H9 (cell line): ENCODE measurements at regions not wholly inside any gene's neighbourhood (a gene's known extent, or its start where the extent isn't known, plus 50 kb on each side); places are given as distances from the start of the nearest gene placed in this dataset.

Experiments used
- DNase-seq: peaks from one replicate; pipeline ENCODE4 v3.0.0-alpha.2; 2017
- H2AFZ ChIP-seq: one replicate; pipeline ENCODE4 v1.6.1; 2013; ENCODE audit warnings: mild to moderate bottlenecking, low read length, control low read depth, moderate library complexity
- H2AK5ac ChIP-seq: 2 replicates; pipeline ENCODE4 v1.6.1; 2013; ENCODE audit warnings: low read length, control low read depth, mixed read lengths; ENCODE audit not compliant: insufficient read length
- H2BK120ac ChIP-seq: one replicate; pipeline ENCODE4 v1.6.1; 2013; ENCODE audit warnings: low read depth, mild to moderate bottlenecking, low read length, control low read depth, inconsistent platforms; ENCODE audit not compliant: poor library complexity, severe bottlenecking
- H2BK12ac ChIP-seq: 2 replicates; pipeline ENCODE4 v1.6.1; 2013; ENCODE audit warnings: low read length, control low read depth, mixed read lengths, low read depth; ENCODE audit not compliant: insufficient read length
- H2BK15ac ChIP-seq: 2 replicates; pipeline ENCODE4 v1.6.1; 2013; ENCODE audit warnings: low read depth, low read length, control low read depth
- H2BK20ac ChIP-seq: one replicate; pipeline ENCODE4 v1.6.1; 2013; ENCODE audit warnings: low read depth, mild to moderate bottlenecking, low read length, control low read depth, inconsistent platforms; ENCODE audit not compliant: poor library complexity, severe bottlenecking
- H2BK5ac ChIP-seq: 2 replicates; pipeline ENCODE4 v1.6.1; 2013; ENCODE audit warnings: low read length, control low read depth, mixed read lengths; ENCODE audit not compliant: insufficient read length
- H3K14ac ChIP-seq: 2 replicates; pipeline ENCODE4 v1.6.1; 2013; ENCODE audit warnings: low read length, control low read depth; ENCODE audit not compliant: insufficient read depth
- H3K18ac ChIP-seq: 2 replicates; pipeline ENCODE4 v1.6.1; 2013; ENCODE audit warnings: low read depth, mild to moderate bottlenecking, mixed read lengths, low read length, control low read depth; ENCODE audit not compliant: insufficient read length
- H3K23ac ChIP-seq: 2 replicates; pipeline ENCODE4 v1.6.1; 2013; ENCODE audit warnings: low read length, control low read depth, mixed read lengths, low read depth; ENCODE audit not compliant: insufficient read length
- H3K23me2 ChIP-seq: 2 replicates; pipeline ENCODE4 v1.6.1; 2013; ENCODE audit warnings: low read depth, mild to moderate bottlenecking, mixed read lengths, low read length, control low read depth; ENCODE audit not compliant: insufficient read length, poor library complexity, severe bottlenecking
- H3K27ac ChIP-seq: 2 replicates; pipeline ENCODE4 v1.5.1; 2013; ENCODE audit warnings: low read length, control low read depth, mixed read lengths, low read depth; ENCODE audit not compliant: insufficient read length
- H3K27me3 ChIP-seq: 2 replicates; pipeline ENCODE4 v1.6.1; 2013; ENCODE audit warnings: low read length, control low read depth, inconsistent platforms; ENCODE audit not compliant: insufficient read depth
- H3K4ac ChIP-seq: 2 replicates; pipeline ENCODE4 v1.6.1; 2013; ENCODE audit warnings: low read depth, mild to moderate bottlenecking, control low read depth, inconsistent platforms, low read length, moderate library complexity
- H3K4me1 ChIP-seq: 2 replicates; pipeline ENCODE4 v1.6.1; 2013; ENCODE audit warnings: low read length, control low read depth, inconsistent platforms; ENCODE audit not compliant: insufficient read depth
- H3K4me2 ChIP-seq: 2 replicates; pipeline ENCODE4 v1.6.1; 2013; ENCODE audit warnings: low read length, control low read depth, mixed read lengths; ENCODE audit not compliant: insufficient read length, insufficient read depth
- H3K56ac ChIP-seq: 2 replicates; pipeline ENCODE4 v1.6.1; 2013; ENCODE audit warnings: low read depth, mild to moderate bottlenecking, mixed read lengths, low read length, control low read depth; ENCODE audit not compliant: insufficient read length
- H3K79me1 ChIP-seq: 2 replicates; pipeline ENCODE4 v1.6.1; 2013; ENCODE audit warnings: low read depth, mild to moderate bottlenecking, moderate library complexity, low read length, control low read depth, inconsistent platforms; ENCODE audit not compliant: insufficient read depth, poor library complexity, severe bottlenecking
- H3K79me2 ChIP-seq: 2 replicates; pipeline ENCODE4 v1.6.1; 2013; ENCODE audit warnings: low read length, control low read depth, inconsistent platforms; ENCODE audit not compliant: insufficient read depth
- H3K9ac ChIP-seq: 2 replicates; pipeline ENCODE4 v1.6.1; 2013; ENCODE audit warnings: low read length, control low read depth, mixed read lengths; ENCODE audit not compliant: insufficient read length; ENCODE audit errors: extremely low read depth
- H3K9me3 ChIP-seq: one replicate; pipeline ENCODE4 v1.6.1; 2013; ENCODE audit warnings: low read depth, low read length, inconsistent platforms; ENCODE audit not compliant: control insufficient read depth
- H3T11ph ChIP-seq: one replicate; pipeline ENCODE4 v1.6.1; 2013; ENCODE audit warnings: mild to moderate bottlenecking, low read length, control low read depth, inconsistent platforms
- H4K20me1 ChIP-seq: one replicate; pipeline ENCODE4 v1.6.1; 2013; ENCODE audit not compliant: control insufficient read depth, insufficient read length, insufficient read depth
- H4K5ac ChIP-seq: 2 replicates; pipeline ENCODE4 v1.6.1; 2013; ENCODE audit warnings: low read depth, mild to moderate bottlenecking, mixed read lengths, low read length, control low read depth; ENCODE audit not compliant: insufficient read length
- H4K8ac ChIP-seq: replicated peaks from 2 replicates; pipeline ENCODE4 v1.6.1; 2013; ENCODE audit warnings: low read length, control low read depth, mixed read lengths, low read depth; ENCODE audit not compliant: insufficient read length
- H4K91ac ChIP-seq: 2 replicates; pipeline ENCODE4 v1.6.1; 2013; ENCODE audit warnings: low read depth, mild to moderate bottlenecking, moderate library complexity, mixed read lengths, low read length, control low read depth; ENCODE audit not compliant: insufficient read length
- H3K27ac Mint-ChIP-seq, 3 experiments: 2 replicates in 2 of 3; 3 replicates in 1 of 3; pipeline ENCODE4 v1.8.0; 2020 to 2021; ENCODE audit warnings: mixed read lengths in 3 of 3, mild to moderate bottlenecking in 1 of 3, moderate library complexity in 1 of 3
- H3K27me3 Mint-ChIP-seq: 2 replicates; pipeline ENCODE4 v1.8.0; 2021; ENCODE audit warnings: low read depth, mild to moderate bottlenecking, moderate library complexity, mixed read lengths
- H3K36me3 Mint-ChIP-seq, 3 experiments: 2 replicates in 2 of 3; 3 replicates in 1 of 3; pipeline ENCODE4 v1.8.0; 2020 to 2021; ENCODE audit warnings: low read depth in 3 of 3, mixed read lengths in 3 of 3; ENCODE audit not compliant: insufficient read depth in 1 of 3
- H3K4me1 Mint-ChIP-seq, 2 experiments: 2 replicates each; pipeline ENCODE4 v1.8.0; 2020; ENCODE audit warnings: mixed read lengths in 2 of 2
- H3K4me3 Mint-ChIP-seq, 2 experiments: 2 replicates in 1 of 2; 3 replicates in 1 of 2; pipeline ENCODE4 v1.8.0; 2020 to 2021; ENCODE audit warnings: mild to moderate bottlenecking in 2 of 2, mixed read lengths in 2 of 2, moderate library complexity in 1 of 2
- H3K9me3 Mint-ChIP-seq, 2 experiments: 2 replicates in 1 of 2; 3 replicates in 1 of 2; pipeline ENCODE4 v1.8.0; 2020; ENCODE audit warnings: mild to moderate bottlenecking in 2 of 2, mixed read lengths in 2 of 2, moderate library complexity in 1 of 2
- WGBS: extraction: QIAGEN DNeasy Blood & Tissue Kit; methylation state at CpG from one replicate; pipeline ENCODE4 v1.1.7; 2013; ENCODE audit warnings: missing lambda C conversion rate, low lambda C conversion rate, mixed read lengths; ENCODE audit not compliant: insufficient read length; ENCODE audit errors: extremely low coverage; 5-methylcytosine and 5-hydroxymethylcytosine counted together
- TF ChIP-seq, protein P1 (sequence below): fragments of 200-600 bp; sonication (generic); conservative IDR thresholded peaks from 3 replicates; pipeline ENCODE4 v1.8.0; 2021; ENCODE audit warnings: antibody characterized with exemption, mild to moderate bottlenecking

DNA sequence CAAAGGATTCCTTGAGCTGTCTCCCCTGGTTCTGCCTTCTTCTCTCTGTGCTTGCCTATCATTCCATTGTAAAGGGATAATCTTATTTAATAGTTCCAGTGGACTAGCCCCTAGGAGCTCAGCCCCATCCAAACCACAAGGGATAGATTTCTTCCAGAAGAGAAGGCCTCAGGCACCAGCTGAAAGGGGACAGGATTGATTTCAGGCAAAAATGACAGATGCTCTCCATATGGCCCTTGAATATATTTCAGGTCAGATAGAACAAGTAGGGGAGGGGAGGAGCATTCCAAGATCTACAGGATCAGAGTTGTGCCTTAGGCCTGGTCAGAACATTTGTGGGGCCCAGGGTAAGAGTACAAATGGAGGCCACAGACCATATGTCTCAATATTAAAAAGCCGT is 85.3 kb downstream of the RPLP1 start:
- no peaks in the 10 kb centered on the region for H3K27me3 ChIP-seq

More for the DNA sequence above, 85.3 kb downstream of the RPLP1 start:
- no peak overlapping the region for H3K27ac ChIP-seq
- H3K9me3 Mint-ChIP-seq: no peaks in the 10 kb centered on the region
- no peaks in the 10 kb centered on the region for H3K9me3 ChIP-seq
- no peak overlapping the region for H3K56ac ChIP-seq
- no peak overlapping the region for H4K91ac ChIP-seq
- TF ChIP-seq, protein P1, sequence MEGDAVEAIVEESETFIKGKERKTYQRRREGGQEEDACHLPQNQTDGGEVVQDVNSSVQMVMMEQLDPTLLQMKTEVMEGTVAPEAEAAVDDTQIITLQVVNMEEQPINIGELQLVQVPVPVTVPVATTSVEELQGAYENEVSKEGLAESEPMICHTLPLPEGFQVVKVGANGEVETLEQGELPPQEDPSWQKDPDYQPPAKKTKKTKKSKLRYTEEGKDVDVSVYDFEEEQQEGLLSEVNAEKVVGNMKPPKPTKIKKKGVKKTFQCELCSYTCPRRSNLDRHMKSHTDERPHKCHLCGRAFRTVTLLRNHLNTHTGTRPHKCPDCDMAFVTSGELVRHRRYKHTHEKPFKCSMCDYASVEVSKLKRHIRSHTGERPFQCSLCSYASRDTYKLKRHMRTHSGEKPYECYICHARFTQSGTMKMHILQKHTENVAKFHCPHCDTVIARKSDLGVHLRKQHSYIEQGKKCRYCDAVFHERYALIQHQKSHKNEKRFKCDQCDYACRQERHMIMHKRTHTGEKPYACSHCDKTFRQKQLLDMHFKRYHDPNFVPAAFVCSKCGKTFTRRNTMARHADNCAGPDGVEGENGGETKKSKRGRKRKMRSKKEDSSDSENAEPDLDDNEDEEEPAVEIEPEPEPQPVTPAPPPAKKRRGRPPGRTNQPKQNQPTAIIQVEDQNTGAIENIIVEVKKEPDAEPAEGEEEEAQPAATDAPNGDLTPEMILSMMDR: no peak
- H4K20me1 ChIP-seq: no peaks in the 10 kb centered on the region
- H3K36me3 Mint-ChIP-seq: no peaks in the 10 kb centered on the region; a peak in 1 of 7 replicates
- H2BK5ac ChIP-seq: no peak overlapping the region
- no peak overlapping the region for H2BK12ac ChIP-seq
- no peak overlapping the region for H2BK20ac ChIP-seq
- WGBS: no CpG with 5 or more reads among the region's 1 CpG
- no peak overlapping the region for H2AFZ ChIP-seq
- H3K18ac ChIP-seq: no peak overlapping the region
- no peak overlapping the region for H3K23ac ChIP-seq
- H2BK15ac ChIP-seq: no peak overlapping the region
- no peak overlapping the region for H4K5ac ChIP-seq
- H3K27ac Mint-ChIP-seq: no peak overlapping the region
- H3K23me2 ChIP-seq: no peaks in the 10 kb centered on the region
- H3K9ac ChIP-seq: no peak overlapping the region
- H4K8ac ChIP-seq: no peak overlapping the region
- no peaks in the 10 kb centered on the region for H3K79me1 ChIP-seq
- no peak for DNase-seq
- no peak overlapping the region for H2AK5ac ChIP-seq
- no peak overlapping the region for H3T11ph ChIP-seq
- H3K27me3 Mint-ChIP-seq: no peaks in the 10 kb centered on the region
- peaks cover 9 to 40% of the 10 kb centered on the region in 2 experiments for H3K4me1 Mint-ChIP-seq
- no peak overlapping the region for H3K4me3 Mint-ChIP-seq
- no peaks in the 10 kb centered on the region for H3K79me2 ChIP-seq
- 0 out of 2 replicates have a peak, but pooled peaks cover 3% of the 10 kb centered on the region for H3K4me1 ChIP-seq
- no peak overlapping the region for H3K14ac ChIP-seq
- no peak overlapping the region for H3K4ac ChIP-seq
- H2BK120ac ChIP-seq: no peak overlapping the region
- H3K4me2 ChIP-seq: no peak overlapping the region
